ENCODE measurements at regions not wholly inside any gene's neighbourhood (a gene's known extent, or its start where the extent isn't known, plus 50 kb on each side); places are given as distances from the start of the nearest gene placed in this dataset.

DNA sequence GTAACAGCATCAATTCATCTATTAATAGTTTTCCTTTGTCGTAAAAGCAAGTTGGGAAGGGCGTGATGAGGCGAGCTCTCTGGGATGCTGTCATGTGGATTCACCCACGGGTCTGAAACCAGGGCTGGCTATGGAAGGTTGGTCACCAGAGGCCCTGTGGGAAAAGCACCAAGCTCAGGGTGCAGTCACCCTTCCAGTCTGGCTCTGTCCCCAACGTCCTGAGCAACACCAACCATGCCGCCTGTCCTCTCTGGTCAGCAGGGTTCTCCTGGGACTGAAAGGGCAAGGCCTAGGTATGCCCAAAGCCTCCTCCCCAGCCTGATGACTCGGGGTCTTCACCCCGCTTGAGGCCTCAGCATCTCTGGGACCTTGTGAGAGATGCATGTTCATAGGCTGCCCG, 97.2 kb upstream of the MSX1 start:
- no peak for TF ChIP-seq CTCF (IDR thresholded peaks at IDR 0.05; ENCODE audit: low read depth, low read length)
- H3K27me3 ChIP-seq: no peaks in the 10 kb centered on the region
- no peaks in the 10 kb centered on the region for H3K9me3 ChIP-seq
- H3K4me1 ChIP-seq: peaks cover 19% of the 10 kb centered on the region
- H3K4me3 ChIP-seq (ENCODE audit: low read depth, low read length): no peak overlapping the region
- DNase-seq: no peak
- H3K36me3 ChIP-seq: no peaks in the 10 kb centered on the region

- Histone ChIP-seq H3K4me1 (peaks cover 15% of the 10 kb centered on the region), H3K4me3 (ENCODE audit: low read depth, low read length) (no peak overlapping the region), H3K36me3 (no peaks in the 10 kb centered on the region), H3K9me3 (no peaks in the 10 kb centered on the region), H3K27me3 (peaks cover 3% of the 10 kb centered on the region; the same call in 1 of the 2 replicates)
- peak; percentile 36 for TF ChIP-seq CTCF (IDR thresholded peaks at IDR 0.05; ENCODE audit: low read depth, low read length)
- DNase-seq: no peak
Measured at GRCh38 chr4:4761128-4761982, 98.1 kb upstream of the MSX1 start.

DNA sequence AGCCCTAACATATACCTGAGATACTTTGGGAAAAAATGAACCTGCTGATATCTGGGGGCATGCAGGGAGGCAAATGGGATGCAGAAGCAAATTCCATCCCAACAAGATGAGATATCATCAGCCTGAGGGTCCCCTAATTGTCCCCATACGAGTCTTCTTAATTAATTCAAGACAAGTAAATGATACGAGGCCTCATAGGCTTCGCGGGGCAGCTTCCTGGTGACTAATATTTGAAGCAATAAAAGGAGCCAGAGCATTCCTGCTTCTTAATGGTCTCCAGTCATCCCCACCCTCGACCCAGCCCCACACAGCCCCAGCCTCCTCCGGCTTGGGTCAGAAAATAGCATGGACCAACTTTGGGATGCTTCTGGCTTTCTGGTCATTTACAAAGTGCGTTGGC, 99.6 kb upstream of the MSX1 start:
- Histone ChIP-seq H3K27me3 (peaks cover 3% of the 10 kb centered on the region; the same call in 1 of the 2 replicates), H3K36me3 (no peaks in the 10 kb centered on the region), H3K4me3 (ENCODE audit: low read depth, low read length) (no peak overlapping the region), H3K9me3 (no peaks in the 10 kb centered on the region), H3K4me1 (peaks cover 14% of the 10 kb centered on the region)
- no peak for TF ChIP-seq CTCF (IDR thresholded peaks at IDR 0.05; ENCODE audit: low read depth, low read length)
- DNase-seq: no peak

DNA sequence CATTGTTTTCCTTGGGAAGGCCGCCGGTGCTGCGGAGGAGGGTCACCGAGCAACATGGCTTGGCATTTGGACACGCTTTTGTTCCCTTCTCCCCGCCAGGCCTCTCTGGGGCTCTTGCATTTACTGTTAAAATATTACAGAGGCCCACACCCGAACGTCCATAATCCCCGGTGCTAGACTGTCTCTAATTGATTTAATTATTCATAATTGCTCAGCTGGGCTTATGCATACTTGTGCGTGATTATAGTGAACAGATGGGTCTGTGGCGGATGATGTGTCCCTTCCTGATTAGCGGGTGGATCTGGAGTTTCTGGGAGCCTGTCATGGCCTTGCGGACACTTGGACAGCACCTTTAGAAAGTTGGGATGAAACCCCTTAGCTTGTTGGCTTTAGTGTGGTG, 100.2 kb upstream of the MSX1 start:
- no peak for TF ChIP-seq CTCF (IDR thresholded peaks at IDR 0.05; ENCODE audit: low read depth, low read length)
- H3K4me1 ChIP-seq: peaks cover 15% of the 10 kb centered on the region
- no peaks in the 10 kb centered on the region for H3K36me3 ChIP-seq
- H3K4me3 ChIP-seq (ENCODE audit: low read depth, low read length): no peak overlapping the region
- peaks cover 3% of the 10 kb centered on the region; the same call in 1 of the 2 replicates for H3K27me3 ChIP-seq
- DNase-seq: no peak
- no peaks in the 10 kb centered on the region for H3K9me3 ChIP-seq

GRCh38 chr4:4758681-4759080, 100.8 kb upstream of the MSX1 start:
- H3K27me3 ChIP-seq: peaks cover 3% of the 10 kb centered on the region; the same call in 1 of the 2 replicates
- H3K4me1 ChIP-seq: peaks cover 14% of the 10 kb centered on the region
- no peak overlapping the region for H3K4me3 ChIP-seq (ENCODE audit: low read depth, low read length)
- no peak for DNase-seq
- TF ChIP-seq CTCF (IDR thresholded peaks at IDR 0.05; ENCODE audit: low read depth, low read length): no peak
- H3K9me3 ChIP-seq: no peaks in the 10 kb centered on the region
- H3K36me3 ChIP-seq: no peaks in the 10 kb centered on the region

GRCh38 chr4:4755306-4755705, 104.2 kb upstream of the MSX1 start:
- Histone ChIP-seq H3K9me3 (no peaks in the 10 kb centered on the region), H3K27me3 (peaks cover 3% of the 10 kb centered on the region; the same call in 1 of the 2 replicates), H3K4me3 (ENCODE audit: low read depth, low read length) (no peak overlapping the region), H3K36me3 (no peaks in the 10 kb centered on the region), H3K4me1 (peaks cover 8% of the 10 kb centered on the region)
- TF ChIP-seq CTCF (IDR thresholded peaks at IDR 0.05; ENCODE audit: low read depth, low read length): peak; percentile 32; the same call in 1 of the 2 replicates
- no peak for DNase-seq
